ENCODE measurements at regions not wholly inside any gene's neighbourhood (a gene's known extent, or its start where the extent isn't known, plus 50 kb on each side); places are given as distances from the start of the nearest gene placed in this dataset.
"Not testable (repeated sequence)": the region's sequence is repeated elsewhere in the genome, so short reads cannot be mapped to it uniquely, and the experiment has no call there.

GRCh38 chr21:15634541-15634940, 95.2 kb upstream of the USP25 start:
- H3K9me3 Mint-ChIP-seq, H3K27me3 Mint-ChIP-seq, H3K27ac Mint-ChIP-seq, H3K4me1 Mint-ChIP-seq, H3K36me3 Mint-ChIP-seq, DNase-seq, H3K4me3 Mint-ChIP-seq: not testable (repeated sequence)

- no peaks in the 10 kb centered on the region for H3K36me3 Mint-ChIP-seq
- DNase-seq: no peak
- no peak overlapping the region for H3K4me3 Mint-ChIP-seq
- no peak overlapping the region for H3K27ac Mint-ChIP-seq
- H3K4me1 Mint-ChIP-seq: peaks cover 3% of the 10 kb centered on the region
- no peaks in the 10 kb centered on the region for H3K9me3 Mint-ChIP-seq
- H3K27me3 Mint-ChIP-seq: no peaks in the 10 kb centered on the region
These were observed 90.8 kb upstream of the USP25 start for GRCh38 chr21:15638856-15639549.

DNA sequence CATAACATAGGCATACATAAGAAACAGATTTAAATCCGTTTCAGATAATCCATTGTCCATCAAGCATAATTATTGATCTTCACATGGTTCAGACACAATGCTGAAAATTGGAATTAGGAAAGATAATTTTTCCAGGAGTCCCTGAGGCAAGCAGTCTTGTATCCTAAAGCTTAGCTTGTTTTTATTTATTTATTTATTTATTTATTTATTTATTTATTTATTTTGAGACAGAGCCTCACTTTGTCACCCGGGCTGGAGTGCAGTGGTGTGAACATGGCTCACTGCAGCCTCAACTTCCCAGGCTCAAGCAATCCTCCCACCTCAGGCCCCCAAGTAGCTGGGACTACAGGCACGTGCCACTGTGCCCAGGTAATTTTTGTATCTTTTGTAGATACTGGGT, 89.7 kb upstream of the USP25 start:
- not testable (repeated sequence) for H3K27ac Mint-ChIP-seq, H3K36me3 Mint-ChIP-seq, DNase-seq, H3K9me3 Mint-ChIP-seq, H3K4me1 Mint-ChIP-seq, H3K27me3 Mint-ChIP-seq, H3K4me3 Mint-ChIP-seq

DNA sequence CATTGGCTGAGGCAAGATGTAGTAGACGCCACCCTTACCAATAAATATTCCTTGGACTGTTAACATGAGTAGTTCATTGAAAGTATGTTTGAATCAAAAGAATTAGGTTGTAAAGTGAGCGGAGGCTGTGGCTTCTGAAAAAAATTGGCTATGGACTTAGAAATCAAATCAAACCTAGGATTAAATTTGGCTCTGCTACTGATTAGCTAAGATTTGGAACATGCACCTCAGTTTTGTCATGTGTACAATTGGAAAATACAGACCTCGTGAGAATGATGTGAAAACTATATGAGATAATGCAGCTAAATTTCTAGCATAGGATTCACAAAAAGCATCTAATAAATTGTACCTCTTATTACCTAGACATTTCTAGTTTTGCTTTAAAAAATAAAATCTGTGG, 85.3 kb upstream of the USP25 start:
- Mint-ChIP-seq H3K27me3 (no peaks in the 10 kb centered on the region), H3K9me3 (no peaks in the 10 kb centered on the region), H3K4me1 (no peaks in the 10 kb centered on the region), H3K27ac (no peak overlapping the region), H3K36me3 (no peaks in the 10 kb centered on the region), H3K4me3 (no peak overlapping the region)
- DNase-seq: no peak

DNA sequence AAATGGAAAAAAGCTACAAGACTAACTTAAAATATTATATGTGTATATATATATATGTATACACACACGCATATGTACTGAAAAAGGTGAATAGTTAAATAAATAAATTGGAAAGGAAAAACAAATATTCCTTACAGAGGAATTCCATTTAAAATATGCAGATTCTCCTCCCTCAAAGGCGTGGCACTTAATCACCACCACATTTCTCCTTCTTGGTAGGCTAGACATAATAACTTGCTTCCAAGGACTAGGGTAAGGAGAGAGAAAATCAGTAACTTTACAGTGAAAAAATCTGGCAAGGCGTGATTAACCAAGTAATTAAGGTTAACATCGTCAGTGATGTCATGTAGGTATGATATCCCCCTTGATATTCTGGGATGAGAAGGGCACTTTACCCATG, 84.0 kb upstream of the USP25 start:
- no peak for DNase-seq
- no peaks in the 10 kb centered on the region for H3K4me1 Mint-ChIP-seq
- H3K27me3 Mint-ChIP-seq: no peaks in the 10 kb centered on the region
- H3K4me3 Mint-ChIP-seq: no peak overlapping the region
- H3K36me3 Mint-ChIP-seq: no peaks in the 10 kb centered on the region
- H3K27ac Mint-ChIP-seq: no peak overlapping the region
- H3K9me3 Mint-ChIP-seq: no peaks in the 10 kb centered on the region

DNA sequence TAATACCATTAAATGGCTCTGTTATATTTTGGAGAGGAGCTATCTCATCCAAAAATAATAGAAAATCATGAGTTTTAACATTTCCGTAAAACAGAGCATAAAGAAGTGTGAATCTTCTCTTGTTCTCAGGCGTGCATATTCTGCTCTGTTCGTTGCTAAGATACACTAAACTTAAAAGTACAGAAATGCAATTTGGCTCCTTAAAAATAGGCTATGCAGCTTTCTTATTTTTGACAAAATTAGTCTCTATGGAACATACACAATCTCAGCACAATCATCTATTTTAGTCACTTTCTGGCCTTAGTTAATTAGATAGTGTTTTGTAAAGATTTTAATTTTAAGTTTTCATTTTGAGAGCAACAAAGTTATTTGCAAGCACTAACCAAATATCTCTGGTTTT, 79.0 kb upstream of the USP25 start:
- H3K9me3 Mint-ChIP-seq: no peaks in the 10 kb centered on the region

DNA sequence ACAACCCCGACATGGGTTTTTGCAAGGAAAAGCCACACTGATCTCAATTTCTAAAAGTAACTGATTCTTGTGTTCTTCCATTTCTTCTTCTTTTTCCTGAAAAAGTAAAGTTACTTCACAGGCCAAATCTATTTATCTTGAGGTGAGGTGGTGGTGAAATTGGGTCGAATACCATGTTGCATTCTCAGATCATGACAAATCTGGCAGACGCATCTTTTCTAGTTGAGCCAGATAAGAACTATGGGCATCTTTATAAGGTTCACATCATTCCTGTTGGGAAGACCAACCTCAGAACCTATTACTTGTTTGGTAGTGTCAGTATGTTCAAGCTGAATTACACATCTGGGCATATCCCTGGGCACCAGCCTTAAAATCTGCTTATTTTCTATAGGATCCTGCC, 78.6 kb upstream of the USP25 start:
- Mint-ChIP-seq H3K4me3 (no peak overlapping the region), H3K27ac (no peak overlapping the region), H3K36me3 (no peaks in the 10 kb centered on the region), H3K9me3 (no peaks in the 10 kb centered on the region), H3K4me1 (no peaks in the 10 kb centered on the region), H3K27me3 (peaks cover 6% of the 10 kb centered on the region)
- no peak for DNase-seq

More for the DNA sequence above, 79.0 kb upstream of the USP25 start:
- H3K27me3 Mint-ChIP-seq: peaks cover 6% of the 10 kb centered on the region
- no peak overlapping the region for H3K4me3 Mint-ChIP-seq
- DNase-seq: no peak
- H3K4me1 Mint-ChIP-seq: no peaks in the 10 kb centered on the region
- H3K36me3 Mint-ChIP-seq: no peaks in the 10 kb centered on the region
- no peak overlapping the region for H3K27ac Mint-ChIP-seq

GRCh38 chr21:15653710-15654109, 76.1 kb upstream of the USP25 start:
- Mint-ChIP-seq H3K4me3 (no peak overlapping the region), H3K27me3 (peaks cover 6% of the 10 kb centered on the region), H3K9me3 (no peaks in the 10 kb centered on the region), H3K4me1 (no peaks in the 10 kb centered on the region), H3K36me3 (no peaks in the 10 kb centered on the region), H3K27ac (no peak overlapping the region)
- DNase-seq: no peak

DNA sequence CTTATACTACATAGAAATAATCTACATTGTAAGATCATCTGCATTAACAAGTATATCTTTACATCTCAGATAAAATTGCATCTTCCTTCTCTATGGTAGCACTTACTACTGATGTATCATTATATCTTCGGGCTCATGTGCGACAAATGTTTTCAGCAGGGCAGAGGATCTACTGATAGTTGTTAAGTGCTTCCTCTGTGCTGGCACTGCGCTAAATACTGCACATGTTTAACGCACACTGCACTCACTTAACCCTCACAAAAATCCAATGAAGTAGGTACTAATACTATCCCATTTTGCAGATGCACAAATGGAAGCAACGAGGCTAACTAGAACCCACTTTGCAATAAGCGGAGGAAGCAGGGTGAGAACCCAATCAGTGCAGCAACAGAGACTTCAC, 75.6 kb upstream of the USP25 start:
- no peak for DNase-seq
- Mint-ChIP-seq H3K36me3 (no peaks in the 10 kb centered on the region), H3K27me3 (peaks cover 6% of the 10 kb centered on the region), H3K4me3 (no peak overlapping the region), H3K4me1 (no peaks in the 10 kb centered on the region), H3K9me3 (no peaks in the 10 kb centered on the region), H3K27ac (no peak overlapping the region)

DNA sequence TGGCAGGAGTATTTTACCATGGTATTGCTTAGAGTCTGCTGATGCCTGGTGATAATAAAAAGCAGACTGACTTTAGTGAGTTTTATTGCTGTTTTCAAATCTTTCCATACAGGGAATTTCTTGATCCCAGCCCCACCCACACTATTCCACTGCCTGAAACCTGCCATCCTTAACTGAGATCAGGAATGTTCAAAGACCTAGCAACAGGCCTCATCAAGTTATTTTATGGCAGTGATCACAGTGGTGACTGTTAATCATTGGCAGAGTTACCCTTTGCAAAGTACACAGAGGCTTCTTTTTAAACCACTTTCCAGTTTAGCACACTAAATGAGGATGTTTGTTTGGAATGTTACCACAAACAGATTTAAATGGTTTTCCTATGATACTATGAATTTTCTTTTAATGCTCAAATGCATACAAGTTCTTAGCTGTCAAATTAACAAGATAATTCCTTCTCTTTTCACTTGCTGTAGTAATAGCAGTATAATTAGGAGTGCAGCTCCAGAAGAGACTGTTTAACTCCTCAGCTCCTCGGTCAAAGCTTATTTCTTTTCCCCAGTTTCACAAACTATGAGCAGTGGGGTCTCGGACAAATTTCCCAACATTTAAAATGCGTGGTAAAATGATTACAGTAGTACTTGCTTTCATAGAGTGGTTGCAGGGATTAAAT, 69.9 kb upstream of the USP25 start:
- no peaks in the 10 kb centered on the region for H3K9me3 Mint-ChIP-seq
- no peaks in the 10 kb centered on the region for H3K27me3 Mint-ChIP-seq
- no peaks in the 10 kb centered on the region for H3K36me3 Mint-ChIP-seq
- H3K4me3 Mint-ChIP-seq: no peak overlapping the region
- DNase-seq: no peak
- H3K4me1 Mint-ChIP-seq: no peaks in the 10 kb centered on the region
- H3K27ac Mint-ChIP-seq: no peak overlapping the region

DNA sequence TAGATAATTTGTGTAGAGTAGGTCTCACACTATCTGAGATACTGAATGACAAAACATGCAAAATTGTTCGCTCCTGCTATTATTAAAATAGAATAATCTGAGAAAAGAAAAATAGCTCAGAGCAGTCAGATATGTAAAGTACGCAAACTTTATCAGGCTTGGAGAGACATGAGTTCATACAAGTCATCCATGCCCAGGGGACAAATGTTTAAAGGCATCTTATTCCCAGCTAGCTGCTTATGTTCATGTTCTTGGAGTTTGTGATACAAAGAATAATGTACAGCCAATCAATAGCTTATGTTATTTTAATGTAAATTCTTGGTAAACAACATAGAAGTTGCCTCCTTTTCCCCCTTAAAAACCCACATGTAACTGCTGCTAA, 69.4 kb upstream of the USP25 start:
- no peaks in the 10 kb centered on the region for H3K4me1 Mint-ChIP-seq
- no peak overlapping the region for H3K4me3 Mint-ChIP-seq
- H3K9me3 Mint-ChIP-seq: no peaks in the 10 kb centered on the region
- H3K27ac Mint-ChIP-seq: no peak overlapping the region
- H3K27me3 Mint-ChIP-seq: no peaks in the 10 kb centered on the region
- DNase-seq: no peak
- H3K36me3 Mint-ChIP-seq: no peaks in the 10 kb centered on the region

DNA sequence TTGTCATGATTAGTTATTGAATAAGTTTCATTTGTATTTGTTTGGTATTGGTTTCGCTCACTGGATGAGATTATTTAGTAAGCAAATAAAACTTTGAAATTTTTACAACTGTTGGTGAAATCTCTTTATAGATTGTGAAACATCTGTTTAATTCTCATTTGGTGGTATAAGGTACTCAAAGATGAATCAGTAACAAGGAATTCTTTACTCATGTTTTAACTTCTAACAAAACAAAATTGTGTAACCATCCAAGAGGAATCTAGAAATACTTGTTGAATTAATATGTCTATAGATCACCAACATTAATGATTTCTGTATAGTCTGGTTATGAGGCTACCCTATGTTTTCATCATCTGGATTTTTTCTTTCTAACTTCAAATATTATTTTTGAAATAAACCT, 62.8 kb upstream of the USP25 start:
- Mint-ChIP-seq H3K4me3 (no peak overlapping the region), H3K27me3 (no peaks in the 10 kb centered on the region), H3K4me1 (no peaks in the 10 kb centered on the region), H3K9me3 (no peaks in the 10 kb centered on the region), H3K27ac (no peak overlapping the region), H3K36me3 (no peaks in the 10 kb centered on the region)
- no peak for DNase-seq

DNA sequence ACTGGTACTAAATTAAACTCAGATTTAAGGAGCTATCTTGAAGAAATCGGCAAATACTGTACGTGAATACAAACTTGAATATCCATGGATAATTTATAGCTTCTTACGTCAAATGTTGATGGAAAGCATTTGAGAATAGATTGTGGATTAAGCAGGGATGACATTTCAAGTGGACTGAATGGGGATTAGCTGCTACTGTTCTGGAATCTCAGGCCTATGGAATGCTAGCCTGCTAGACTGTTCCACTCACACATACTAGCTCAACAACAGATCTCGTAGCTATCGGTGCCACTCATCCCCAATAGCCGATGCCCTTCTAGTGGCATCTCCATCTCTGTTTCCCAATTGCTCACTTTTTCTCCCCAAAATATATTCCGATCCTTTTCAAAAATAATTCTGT, 62.0 kb upstream of the USP25 start:
- Mint-ChIP-seq H3K36me3 (no peaks in the 10 kb centered on the region), H3K9me3 (no peaks in the 10 kb centered on the region), H3K4me1 (no peaks in the 10 kb centered on the region), H3K27ac (no peak overlapping the region), H3K27me3 (no peaks in the 10 kb centered on the region), H3K4me3 (no peak overlapping the region)
- DNase-seq: no peak

GRCh38 chr21:15669247-15669646, 60.5 kb upstream of the USP25 start:
- Mint-ChIP-seq H3K27ac (no peak overlapping the region), H3K27me3 (no peaks in the 10 kb centered on the region), H3K9me3 (no peaks in the 10 kb centered on the region), H3K4me3 (no peak overlapping the region), H3K36me3 (no peaks in the 10 kb centered on the region), H3K4me1 (no peaks in the 10 kb centered on the region)
- no peak for DNase-seq

GRCh38 chr21:15671188-15671587, 58.6 kb upstream of the USP25 start:
- H3K9me3 Mint-ChIP-seq: no peaks in the 10 kb centered on the region
- no peaks in the 10 kb centered on the region for H3K27me3 Mint-ChIP-seq
- H3K36me3 Mint-ChIP-seq: no peaks in the 10 kb centered on the region
- H3K4me1 Mint-ChIP-seq: no peaks in the 10 kb centered on the region
- H3K27ac Mint-ChIP-seq: no peak overlapping the region
- DNase-seq: no peak
- H3K4me3 Mint-ChIP-seq: no peak overlapping the region

- not testable (repeated sequence) for DNase-seq, H3K9me3 Mint-ChIP-seq, H3K27me3 Mint-ChIP-seq, H3K36me3 Mint-ChIP-seq, H3K27ac Mint-ChIP-seq, H3K4me1 Mint-ChIP-seq, H3K4me3 Mint-ChIP-seq
These were observed 57.2 kb upstream of the USP25 start for GRCh38 chr21:15672578-15672977.
